ENCODE measurements at regions not wholly inside any gene's neighbourhood (a gene's known extent, or its start where the extent isn't known, plus 50 kb on each side); places are given as distances from the start of the nearest gene placed in this dataset.

GRCh38 chr16:35363510-35363909 lies 1904.1 kb downstream of the TP53TG3F start:
- ChIA-PET POLR2A (ENCODE audit: low non-redundant PET) (no interaction called here), CTCF (no interaction called here)
- no peak for DNase-seq (ENCODE audit: low spot score)

GRCh38 chr16:35364263-35364662 lies 1904.9 kb downstream of the TP53TG3F start:
- H3K27ac ChIP-seq: no peak overlapping the region
- CTCF ChIA-PET: no interaction called here
- no peak for TF ChIP-seq CTCF (conservative IDR thresholded peaks at IDR 0.05; ENCODE audit: low read depth)
- POLR2A ChIA-PET (ENCODE audit: low non-redundant PET): no interaction called here
- no peak for DNase-seq (ENCODE audit: low spot score)

More at GRCh38 chr16:35363510-35363909, 1904.1 kb downstream of the TP53TG3F start:
- TF ChIP-seq CTCF (conservative IDR thresholded peaks at IDR 0.05; ENCODE audit: low read depth): no peak
- no peak overlapping the region for H3K27ac ChIP-seq

GRCh38 chr16:35365675-35366074 lies 1906.3 kb downstream of the TP53TG3F start:
- no peak overlapping the region for H3K27ac ChIP-seq
- POLR2A ChIA-PET (ENCODE audit: low non-redundant PET): no interaction called here
- no peak for TF ChIP-seq CTCF (conservative IDR thresholded peaks at IDR 0.05; ENCODE audit: low read depth)
- DNase-seq (ENCODE audit: low spot score): no peak
- CTCF ChIA-PET: no interaction called here

GRCh38 chr16:35370617-35371016 lies 1911.2 kb downstream of the TP53TG3F start:
- no peak overlapping the region for H3K27ac ChIP-seq
- TF ChIP-seq CTCF (conservative IDR thresholded peaks at IDR 0.05; ENCODE audit: low read depth): no peak
- CTCF ChIA-PET: no interaction called here
- POLR2A ChIA-PET (ENCODE audit: low non-redundant PET): no interaction called here
- DNase-seq (ENCODE audit: low spot score): no peak

GRCh38 chr16:35377142-35377541 lies 1917.7 kb downstream of the TP53TG3F start:
- ChIA-PET CTCF (no interaction called here), POLR2A (ENCODE audit: low non-redundant PET) (no interaction called here)
- H3K27ac ChIP-seq: no peak overlapping the region
- no peak for TF ChIP-seq CTCF (conservative IDR thresholded peaks at IDR 0.05; ENCODE audit: low read depth)
- no peak for DNase-seq (ENCODE audit: low spot score)

GRCh38 chr16:35386619-35387018 lies 1927.2 kb downstream of the TP53TG3F start:
- ChIA-PET POLR2A (ENCODE audit: low non-redundant PET) (no interaction called here), CTCF (no interaction called here)
- no peak for TF ChIP-seq CTCF (conservative IDR thresholded peaks at IDR 0.05; ENCODE audit: low read depth)
- no peak overlapping the region for H3K27ac ChIP-seq
- DNase-seq (ENCODE audit: low spot score): no peak

GRCh38 chr16:35391328-35391727 lies 1931.9 kb downstream of the TP53TG3F start:
- DNase-seq (ENCODE audit: low spot score): no peak
- POLR2A ChIA-PET (ENCODE audit: low non-redundant PET): no interaction called here
- TF ChIP-seq CTCF (conservative IDR thresholded peaks at IDR 0.05; ENCODE audit: low read depth): no peak
- no peak overlapping the region for H3K27ac ChIP-seq
- CTCF ChIA-PET: no interaction called here

All from RWPE1 (cell line).